ENCODE measurements at regions not wholly inside any gene's neighbourhood (a gene's known extent, or its start where the extent isn't known, plus 50 kb on each side); places are given as distances from the start of the nearest gene placed in this dataset.

GRCh38 chr5:44665101-44665701 lies 143.5 kb upstream of the MRPS30 start:
- TF ChIP-seq, protein P1, sequence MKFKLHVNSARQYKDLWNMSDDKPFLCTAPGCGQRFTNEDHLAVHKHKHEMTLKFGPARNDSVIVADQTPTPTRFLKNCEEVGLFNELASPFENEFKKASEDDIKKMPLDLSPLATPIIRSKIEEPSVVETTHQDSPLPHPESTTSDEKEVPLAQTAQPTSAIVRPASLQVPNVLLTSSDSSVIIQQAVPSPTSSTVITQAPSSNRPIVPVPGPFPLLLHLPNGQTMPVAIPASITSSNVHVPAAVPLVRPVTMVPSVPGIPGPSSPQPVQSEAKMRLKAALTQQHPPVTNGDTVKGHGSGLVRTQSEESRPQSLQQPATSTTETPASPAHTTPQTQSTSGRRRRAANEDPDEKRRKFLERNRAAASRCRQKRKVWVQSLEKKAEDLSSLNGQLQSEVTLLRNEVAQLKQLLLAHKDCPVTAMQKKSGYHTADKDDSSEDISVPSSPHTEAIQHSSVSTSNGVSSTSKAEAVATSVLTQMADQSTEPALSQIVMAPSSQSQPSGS (IDR thresholded peaks at IDR 0.05; ENCODE audit: low read length), result no peak
- TF ChIP-seq PHF8 (conservative IDR thresholded peaks at IDR 0.05; ENCODE audit: low read depth, low read length) (no peak), CTCF (IDR thresholded peaks at IDR 0.05; ENCODE audit: control extremely low read depth in 1 of 3, insufficient read depth in 1 of 3, low read depth in 1 of 3, low read length in 3 of 3) (no peak), CHD1 (IDR thresholded peaks at IDR 0.05; ENCODE audit: low read depth, low read length) (no peak), POLR2A (IDR thresholded peaks at IDR 0.05; ENCODE audit: control extremely low read depth in 1 of 2, low read depth in 2 of 2, low read length in 2 of 2) (no peak)

All from H1 (cell line).